ENCODE measurements at regions not wholly inside any gene's neighbourhood (a gene's known extent, or its start where the extent isn't known, plus 50 kb on each side); places are given as distances from the start of the nearest gene placed in this dataset.

- TF ChIP-seq CTCF (IDR thresholded peaks at IDR 0.05; ENCODE audit: extremely low read depth in 1 of 2, insufficient read depth in 1 of 2, low read depth in 1 of 2, low read length in 2 of 2) (no peak), POLR2AphosphoS5 (IDR thresholded peaks at IDR 0.05; ENCODE audit: insufficient read depth, low read depth, low read length) (no peak), POLR2A (IDR thresholded peaks at IDR 0.05; ENCODE audit: low read depth, low read length) (no peak), EZH2 (IDR thresholded peaks at IDR 0.05; ENCODE audit: borderline replicate concordance, low read depth, low read length, severe bottlenecking) (no peak), JUN (IDR thresholded peaks at IDR 0.05; ENCODE audit: borderline replicate concordance, insufficient read depth, insufficient read length, low read depth) (no peak)
Observed at GRCh38 chr12:46578190-46578982, 205.8 kb upstream of the SLC38A2 start.

Measured in endothelial cell of umbilical vein (primary cell).